ENCODE measurements at regions not wholly inside any gene's neighbourhood (a gene's known extent, or its start where the extent isn't known, plus 50 kb on each side); places are given as distances from the start of the nearest gene placed in this dataset.
"Not testable (repeated sequence)": the region's sequence is repeated elsewhere in the genome, so short reads cannot be mapped to it uniquely, and the experiment has no call there.

GRCh38 chr5:68680366-68680765 lies 413.4 kb upstream of the SLC30A5 start:
- Histone ChIP-seq H3K36me3 (ENCODE audit: control insufficient read depth in 3 of 3, insufficient read depth in 3 of 3, low read length in 3 of 3) (no peaks in the 10 kb centered on the region), H3K27me3 (ENCODE audit: control insufficient read depth in 3 of 3, insufficient read depth in 3 of 3, low read length in 3 of 3) (no peaks in the 10 kb centered on the region), H3K4me3 (ENCODE audit: low read length in 3 of 3) (no peak overlapping the region), H3K9me3 (ENCODE audit: control insufficient read depth in 3 of 3, low read length in 3 of 3) (no peaks in the 10 kb centered on the region), H3K27ac (ENCODE audit: low read depth, low read length) (no peak overlapping the region), H3K4me1 (ENCODE audit: control insufficient read depth in 3 of 3, insufficient read depth in 3 of 3, low read length in 3 of 3) (peaks cover 0 to 5% (median 3%) of the 10 kb centered on the region in 3 donors), H3K9ac (ENCODE audit: low read depth in 1 of 3, low read length in 3 of 3) (no peak overlapping the region)

DNA sequence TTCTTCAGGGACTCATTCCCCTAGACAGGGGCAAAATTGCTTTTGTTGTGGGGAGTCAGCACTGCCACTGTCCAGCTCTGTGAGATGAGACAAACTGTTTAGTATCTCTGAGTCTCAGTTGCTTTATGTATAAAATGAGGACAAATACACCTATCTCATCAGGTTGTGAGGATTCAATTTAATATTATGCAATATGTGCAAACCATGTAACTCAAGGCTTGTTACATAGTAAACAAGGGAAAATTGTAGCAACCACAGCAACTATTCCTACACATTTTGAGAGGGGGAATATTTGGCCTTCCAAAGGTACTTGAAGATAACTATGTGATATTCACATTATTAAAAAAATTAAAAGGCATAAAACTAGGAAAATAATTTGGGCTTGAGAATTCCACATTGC lies 411.9 kb upstream of the SLC30A5 start:
- Histone ChIP-seq H3K9ac (ENCODE audit: low read depth in 1 of 3, low read length in 3 of 3) (no peak overlapping the region), H3K27me3 (ENCODE audit: control insufficient read depth in 3 of 3, insufficient read depth in 3 of 3, low read length in 3 of 3) (no peaks in the 10 kb centered on the region), H3K4me3 (ENCODE audit: low read length in 3 of 3) (no peak overlapping the region), H3K4me1 (ENCODE audit: control insufficient read depth in 3 of 3, insufficient read depth in 3 of 3, low read length in 3 of 3) (peaks cover 0 to 5% (median 3%) of the 10 kb centered on the region in 3 donors), H3K27ac (ENCODE audit: low read depth, low read length) (no peak overlapping the region), H3K9me3 (ENCODE audit: control insufficient read depth in 3 of 3, low read length in 3 of 3) (no peaks in the 10 kb centered on the region), H3K36me3 (ENCODE audit: control insufficient read depth in 3 of 3, insufficient read depth in 3 of 3, low read length in 3 of 3) (no peaks in the 10 kb centered on the region)

GRCh38 chr5:68682400-68683160 lies 411.2 kb upstream of the SLC30A5 start:
- Histone ChIP-seq H3K9ac (ENCODE audit: low read depth in 1 of 3, low read length in 3 of 3) (no peak overlapping the region), H3K27ac (ENCODE audit: low read depth, low read length) (no peak overlapping the region), H3K4me1 (ENCODE audit: control insufficient read depth in 3 of 3, insufficient read depth in 3 of 3, low read length in 3 of 3) (peaks cover 0 to 5% (median 3%) of the 10 kb centered on the region in 3 donors), H3K9me3 (ENCODE audit: control insufficient read depth in 3 of 3, low read length in 3 of 3) (no peaks in the 10 kb centered on the region), H3K27me3 (ENCODE audit: control insufficient read depth in 3 of 3, insufficient read depth in 3 of 3, low read length in 3 of 3) (no peaks in the 10 kb centered on the region), H3K36me3 (ENCODE audit: control insufficient read depth in 3 of 3, insufficient read depth in 3 of 3, low read length in 3 of 3) (no peaks in the 10 kb centered on the region), H3K4me3 (ENCODE audit: low read length in 3 of 3) (no peak overlapping the region)

- Histone ChIP-seq H3K27ac (ENCODE audit: low read depth, low read length) (no peak overlapping the region), H3K27me3 (ENCODE audit: control insufficient read depth in 3 of 3, insufficient read depth in 3 of 3, low read length in 3 of 3) (no peaks in the 10 kb centered on the region), H3K4me1 (ENCODE audit: control insufficient read depth in 3 of 3, insufficient read depth in 3 of 3, low read length in 3 of 3) (peaks cover 0 to 5% (median 3%) of the 10 kb centered on the region in 3 donors), H3K9me3 (ENCODE audit: control insufficient read depth in 3 of 3, low read length in 3 of 3) (no peaks in the 10 kb centered on the region), H3K36me3 (ENCODE audit: control insufficient read depth in 3 of 3, insufficient read depth in 3 of 3, low read length in 3 of 3) (no peaks in the 10 kb centered on the region), H3K4me3 (ENCODE audit: low read length in 3 of 3) (no peak overlapping the region), H3K9ac (ENCODE audit: low read depth in 1 of 3, low read length in 3 of 3) (no peak overlapping the region)
These were observed 410.2 kb upstream of the SLC30A5 start for GRCh38 chr5:68683632-68684036.

GRCh38 chr5:68685863-68686262 lies 408.0 kb upstream of the SLC30A5 start:
- no peak overlapping the region for H3K9ac ChIP-seq (ENCODE audit: low read depth in 1 of 3, low read length in 3 of 3)
- no peaks in the 10 kb centered on the region for H3K9me3 ChIP-seq (ENCODE audit: control insufficient read depth in 3 of 3, low read length in 3 of 3)

DNA sequence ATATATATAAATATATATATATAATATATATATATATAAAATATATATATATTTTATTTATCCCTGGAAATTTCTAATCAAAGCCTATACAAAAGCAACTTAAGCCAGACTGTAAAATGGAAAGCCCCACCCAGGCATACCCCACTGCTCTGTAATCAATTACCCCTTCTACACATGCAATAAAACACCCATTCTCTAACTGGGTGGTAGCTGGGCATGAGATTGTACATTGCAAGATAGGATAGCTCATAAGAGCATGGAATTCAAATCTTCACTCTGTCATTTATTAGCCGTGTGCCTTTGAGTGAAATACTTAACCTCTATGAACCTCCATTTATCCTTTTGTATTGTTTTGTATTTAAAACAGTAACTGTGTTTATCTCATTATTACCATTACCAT lies 405.3 kb upstream of the SLC30A5 start:
- Histone ChIP-seq H3K36me3 (ENCODE audit: control insufficient read depth in 3 of 3, insufficient read depth in 3 of 3, low read length in 3 of 3) (no peaks in the 10 kb centered on the region), H3K27me3 (ENCODE audit: control insufficient read depth in 3 of 3, insufficient read depth in 3 of 3, low read length in 3 of 3) (no peaks in the 10 kb centered on the region), H3K27ac (ENCODE audit: low read depth, low read length) (no peak overlapping the region), H3K4me1 (ENCODE audit: control insufficient read depth in 3 of 3, insufficient read depth in 3 of 3, low read length in 3 of 3) (peaks cover 0 to 2% (median 0%) of the 10 kb centered on the region in 3 donors), H3K9me3 (ENCODE audit: control insufficient read depth in 3 of 3, low read length in 3 of 3) (no peaks in the 10 kb centered on the region), H3K9ac (ENCODE audit: low read depth in 1 of 3, low read length in 3 of 3) (no peak overlapping the region), H3K4me3 (ENCODE audit: low read length in 3 of 3) (no peak overlapping the region)

More at GRCh38 chr5:68685863-68686262, 408.0 kb upstream of the SLC30A5 start:
- H3K27ac ChIP-seq (ENCODE audit: low read depth, low read length): no peak overlapping the region
- no peaks in the 10 kb centered on the region for H3K27me3 ChIP-seq (ENCODE audit: control insufficient read depth in 3 of 3, insufficient read depth in 3 of 3, low read length in 3 of 3)
- H3K36me3 ChIP-seq (ENCODE audit: control insufficient read depth in 3 of 3, insufficient read depth in 3 of 3, low read length in 3 of 3): no peaks in the 10 kb centered on the region
- no peak overlapping the region for H3K4me3 ChIP-seq (ENCODE audit: low read length in 3 of 3)
- peaks cover 0 to 3% (median 0%) of the 10 kb centered on the region in 3 donors for H3K4me1 ChIP-seq (ENCODE audit: control insufficient read depth in 3 of 3, insufficient read depth in 3 of 3, low read length in 3 of 3)

GRCh38 chr5:68689010-68689409 lies 404.8 kb upstream of the SLC30A5 start:
- Histone ChIP-seq H3K4me1 (ENCODE audit: control insufficient read depth in 3 of 3, insufficient read depth in 3 of 3, low read length in 3 of 3) (no peaks in the 10 kb centered on the region), H3K9ac (ENCODE audit: low read depth in 1 of 3, low read length in 3 of 3) (no peak overlapping the region), H3K27ac (ENCODE audit: low read depth, low read length) (no peak overlapping the region), H3K4me3 (ENCODE audit: low read length in 3 of 3) (no peak overlapping the region), H3K27me3 (ENCODE audit: control insufficient read depth in 3 of 3, insufficient read depth in 3 of 3, low read length in 3 of 3) (no peaks in the 10 kb centered on the region), H3K9me3 (ENCODE audit: control insufficient read depth in 3 of 3, low read length in 3 of 3) (no peaks in the 10 kb centered on the region), H3K36me3 (ENCODE audit: control insufficient read depth in 3 of 3, insufficient read depth in 3 of 3, low read length in 3 of 3) (no peaks in the 10 kb centered on the region)

- not testable (repeated sequence) for H3K27me3 ChIP-seq (ENCODE audit: control insufficient read depth in 3 of 3, insufficient read depth in 3 of 3, low read length in 3 of 3); H3K36me3 ChIP-seq (ENCODE audit: control insufficient read depth in 3 of 3, insufficient read depth in 3 of 3, low read length in 3 of 3); H3K27ac ChIP-seq (ENCODE audit: low read depth, low read length); H3K9ac ChIP-seq (ENCODE audit: low read depth in 1 of 3, low read length in 3 of 3); H3K4me1 ChIP-seq (ENCODE audit: control insufficient read depth in 3 of 3, insufficient read depth in 3 of 3, low read length in 3 of 3); H3K9me3 ChIP-seq (ENCODE audit: control insufficient read depth in 3 of 3, low read length in 3 of 3); H3K4me3 ChIP-seq (ENCODE audit: low read length in 3 of 3)
These were observed 401.9 kb upstream of the SLC30A5 start for GRCh38 chr5:68691874-68692273.

- no peak overlapping the region for H3K4me3 ChIP-seq (ENCODE audit: low read length in 3 of 3)
- H3K27ac ChIP-seq (ENCODE audit: low read depth, low read length): no peak overlapping the region
- no peaks in the 10 kb centered on the region for H3K27me3 ChIP-seq (ENCODE audit: control insufficient read depth in 3 of 3, insufficient read depth in 3 of 3, low read length in 3 of 3)
- no peaks in the 10 kb centered on the region for H3K36me3 ChIP-seq (ENCODE audit: control insufficient read depth in 3 of 3, insufficient read depth in 3 of 3, low read length in 3 of 3)
- no peak overlapping the region for H3K9ac ChIP-seq (ENCODE audit: low read depth in 1 of 3, low read length in 3 of 3)
- H3K4me1 ChIP-seq (ENCODE audit: control insufficient read depth in 3 of 3, insufficient read depth in 3 of 3, low read length in 3 of 3): no peaks in the 10 kb centered on the region
- no peaks in the 10 kb centered on the region for H3K9me3 ChIP-seq (ENCODE audit: control insufficient read depth in 3 of 3, low read length in 3 of 3)
These were observed 395.5 kb upstream of the SLC30A5 start for GRCh38 chr5:68698025-68698940.

DNA sequence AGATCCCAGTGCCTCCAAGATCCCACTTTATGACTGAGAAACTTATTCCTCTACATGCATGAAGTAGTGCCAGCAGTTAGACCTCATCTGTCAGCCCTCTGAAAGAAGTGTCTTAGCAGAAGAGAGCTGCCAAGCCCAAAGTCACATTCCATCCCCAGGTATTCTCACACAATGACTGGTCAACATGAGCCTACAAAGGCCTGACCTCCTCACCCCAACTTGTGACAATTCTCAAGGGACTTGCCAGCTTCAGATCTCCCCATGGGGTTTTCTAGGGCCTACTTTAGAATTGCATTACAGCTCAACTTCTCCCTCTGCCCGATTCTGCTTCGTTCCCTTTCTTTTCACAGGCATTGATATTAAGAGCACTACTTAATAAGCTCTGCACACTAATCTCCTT lies 393.8 kb upstream of the SLC30A5 start:
- Histone ChIP-seq H3K9me3 (ENCODE audit: control insufficient read depth in 3 of 3, low read length in 3 of 3) (no peaks in the 10 kb centered on the region), H3K4me1 (ENCODE audit: control insufficient read depth in 3 of 3, insufficient read depth in 3 of 3, low read length in 3 of 3) (no peaks in the 10 kb centered on the region), H3K27me3 (ENCODE audit: control insufficient read depth in 3 of 3, insufficient read depth in 3 of 3, low read length in 3 of 3) (no peaks in the 10 kb centered on the region), H3K9ac (ENCODE audit: low read depth in 1 of 3, low read length in 3 of 3) (no peak overlapping the region), H3K4me3 (ENCODE audit: low read length in 3 of 3) (no peak overlapping the region), H3K27ac (ENCODE audit: low read depth, low read length) (no peak overlapping the region), H3K36me3 (ENCODE audit: control insufficient read depth in 3 of 3, insufficient read depth in 3 of 3, low read length in 3 of 3) (no peaks in the 10 kb centered on the region)

All from skeletal muscle tissue (tissue), 3 donors.